ENCODE measurements at regions not wholly inside any gene's neighbourhood (a gene's known extent, or its start where the extent isn't known, plus 50 kb on each side); places are given as distances from the start of the nearest gene placed in this dataset.
"Not testable (repeated sequence)": the region's sequence is repeated elsewhere in the genome, so short reads cannot be mapped to it uniquely, and the experiment has no call there.

DNA sequence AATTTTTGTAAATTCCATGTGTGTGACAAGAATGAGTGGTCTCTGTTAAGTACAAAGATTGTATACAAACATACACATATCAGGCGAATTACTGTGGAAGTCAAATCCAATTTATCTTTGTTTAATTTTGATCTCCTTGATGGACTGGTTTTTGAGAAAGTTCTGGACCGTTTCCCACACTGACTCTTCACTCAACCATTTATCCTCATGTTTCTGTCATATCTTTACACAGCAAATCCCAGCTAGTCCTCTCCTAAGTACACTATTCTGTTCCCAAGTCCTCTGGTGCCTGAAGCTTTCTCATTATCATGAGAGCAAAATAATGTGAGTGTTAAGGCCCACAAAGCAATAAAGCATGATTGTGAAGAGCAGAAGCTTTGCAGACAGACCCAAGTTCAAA, 189.9 kb downstream of the WNT5A start:
- no peak for DNase-seq (ENCODE audit: low read depth, low spot score)

DNA sequence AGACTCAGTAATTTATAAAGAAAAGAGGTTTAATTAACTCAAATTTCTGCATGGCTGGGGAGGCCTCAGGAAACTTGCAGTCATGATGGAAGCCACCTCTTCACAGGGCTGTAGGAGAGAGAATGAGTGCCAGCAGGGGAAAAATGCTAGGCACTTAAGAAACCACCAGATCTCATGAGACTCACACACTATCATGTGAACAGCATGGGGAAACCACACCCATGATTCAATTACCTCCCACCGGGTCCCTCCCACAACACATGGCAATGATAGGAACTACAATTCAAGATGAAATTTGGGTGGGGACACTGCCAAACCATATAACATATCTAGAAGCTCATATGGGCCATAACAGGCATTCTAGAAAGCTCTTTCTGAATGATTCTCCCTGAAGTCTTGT, 190.3 kb downstream of the WNT5A start:
- DNase-seq (ENCODE audit: low read depth, low spot score), result no peak

DNA sequence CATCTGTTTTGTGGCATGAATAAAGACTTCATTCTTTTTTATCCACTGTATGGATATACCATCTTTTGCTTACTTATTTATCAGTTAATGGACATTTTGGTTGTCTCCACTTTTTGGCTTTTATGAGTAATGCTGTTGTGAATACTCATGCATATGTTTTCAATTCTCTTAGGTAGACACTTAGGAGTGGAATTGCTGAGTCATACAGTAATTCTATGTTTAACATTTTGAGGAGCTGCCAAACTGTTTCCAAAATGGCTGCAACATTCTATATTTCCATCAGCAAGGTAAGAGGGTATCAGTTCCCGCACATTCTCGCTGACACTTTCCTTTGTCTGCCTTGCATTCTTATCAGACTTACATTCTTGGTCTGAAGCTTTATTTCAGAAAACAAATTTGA, 191.1 kb downstream of the WNT5A start:
- no peak for DNase-seq (ENCODE audit: low read depth, low spot score)

DNA sequence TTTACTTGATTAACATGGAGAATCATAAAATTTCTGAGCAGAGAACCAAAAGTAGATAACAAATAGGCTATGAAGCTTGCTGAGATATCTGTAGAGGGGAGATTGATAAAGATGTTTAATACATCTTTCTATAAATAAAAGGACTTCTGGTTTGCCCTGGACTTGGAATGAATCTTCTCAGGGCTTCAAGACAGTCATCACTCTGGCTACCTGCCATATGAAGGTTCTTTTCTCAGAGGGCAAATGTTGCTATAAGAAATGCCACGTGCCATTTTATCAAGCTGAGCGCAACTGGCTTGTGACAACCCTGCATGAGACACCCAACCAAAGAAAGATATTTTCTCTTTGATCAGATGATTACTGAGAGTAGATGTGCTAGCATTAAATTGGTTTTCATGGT, 192.5 kb downstream of the WNT5A start:
- DNase-seq (ENCODE audit: low read depth, low spot score), result no peak

DNA sequence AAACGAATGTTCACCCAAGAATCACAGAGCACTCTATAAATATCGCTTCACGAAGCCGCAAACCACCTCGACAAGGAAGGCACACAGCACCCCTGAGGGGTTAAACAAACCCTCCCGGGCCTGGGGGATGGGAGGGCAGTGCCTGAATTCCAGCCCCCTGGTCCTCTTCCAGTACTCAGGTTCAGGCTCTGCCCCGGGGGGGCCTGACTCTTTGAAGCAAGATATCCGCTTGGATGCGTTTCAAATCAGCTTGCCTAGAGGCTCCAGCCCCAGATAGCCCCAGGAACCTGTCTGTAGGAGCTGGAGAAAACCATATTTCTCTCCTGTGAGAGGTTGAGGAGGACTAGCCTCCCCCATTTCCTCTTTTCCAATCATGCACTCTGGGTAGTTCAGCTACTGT, 194.7 kb downstream of the WNT5A start:
- DNase-seq (ENCODE audit: low read depth, low spot score), result no peak

DNA sequence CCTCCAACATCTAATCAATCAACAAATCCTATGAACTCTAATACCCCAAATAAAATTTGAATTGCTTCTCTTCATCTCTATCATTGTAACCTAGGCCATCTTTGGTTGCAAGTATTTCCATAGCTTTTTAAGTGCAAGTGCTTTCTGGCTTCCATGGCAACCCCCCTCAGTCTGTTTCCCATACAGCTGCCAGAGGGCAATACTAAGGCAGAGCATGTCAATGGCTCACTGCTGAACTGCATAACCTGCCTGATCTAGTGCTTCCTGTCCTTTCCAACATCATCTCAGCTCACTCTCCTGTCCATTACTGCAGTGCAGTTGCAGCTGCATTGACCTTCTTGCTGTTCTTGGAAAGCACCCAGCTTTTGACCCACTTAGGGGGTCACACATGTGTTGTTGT, 198.4 kb downstream of the WNT5A start:
- no peak for DNase-seq (ENCODE audit: low read depth, low spot score)

DNA sequence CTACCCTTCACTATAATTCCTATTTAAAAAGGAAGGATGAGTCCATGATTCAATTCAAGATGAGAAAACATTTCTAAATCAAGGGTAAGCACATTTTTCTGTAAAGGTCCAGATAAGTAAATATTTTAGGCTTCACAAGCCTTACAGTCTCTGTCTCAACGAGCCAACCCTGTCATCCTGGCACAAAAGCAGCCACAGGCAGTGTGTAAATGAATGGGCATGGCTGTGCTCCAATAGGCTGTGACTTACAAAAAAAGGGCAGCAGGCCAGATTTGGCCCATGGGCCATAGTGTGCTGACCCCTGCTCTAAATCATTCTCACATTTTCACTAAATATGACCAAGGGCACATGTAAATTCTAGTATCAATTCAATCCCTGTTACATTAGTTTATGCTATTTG, 200.4 kb downstream of the WNT5A start:
- no peak for DNase-seq (ENCODE audit: low read depth, low spot score)

DNA sequence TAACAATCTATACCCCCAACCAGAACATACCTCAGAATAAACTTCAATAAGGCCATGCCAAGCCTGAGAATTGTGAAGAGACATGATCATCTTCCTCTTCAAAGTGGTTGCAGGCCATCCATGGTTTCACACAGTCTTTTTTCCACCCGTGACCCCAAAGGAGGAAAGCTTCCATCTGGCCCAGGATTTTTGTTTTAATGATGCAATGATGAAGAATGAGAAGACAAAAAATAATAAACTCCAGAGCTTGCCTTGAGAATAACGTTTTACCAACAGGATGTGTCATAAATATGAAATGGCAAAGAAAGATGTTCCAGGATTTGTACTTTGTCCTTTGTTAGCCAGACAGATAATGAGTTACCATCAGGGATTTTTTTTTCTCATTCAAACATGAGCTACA, 201.9 kb downstream of the WNT5A start:
- no peak for DNase-seq (ENCODE audit: low read depth, low spot score)

DNA sequence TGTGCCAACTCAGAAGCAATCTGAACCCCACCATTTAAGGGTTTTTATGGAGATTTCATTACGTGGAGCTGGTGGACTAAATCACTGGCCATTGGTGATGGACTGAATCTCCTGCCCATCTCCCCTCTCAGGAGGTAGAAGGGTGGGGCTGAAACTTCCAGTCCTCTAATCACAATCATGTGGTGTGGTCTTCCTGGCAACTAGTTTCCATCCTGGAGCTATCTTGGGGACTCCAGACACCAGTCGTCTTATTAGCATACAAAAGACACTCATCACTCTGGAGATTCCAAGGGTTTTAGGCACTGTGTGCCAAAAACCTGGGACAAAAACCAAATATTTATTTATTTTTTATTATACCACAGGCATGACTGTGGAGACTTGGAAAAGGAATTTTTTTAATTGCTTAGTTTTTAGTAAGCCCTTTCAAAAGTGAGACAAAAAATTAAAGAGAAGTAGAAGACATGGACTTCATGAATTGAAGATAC, 203.6 kb downstream of the WNT5A start:
- no peak for DNase-seq (ENCODE audit: low read depth, low spot score)

DNA sequence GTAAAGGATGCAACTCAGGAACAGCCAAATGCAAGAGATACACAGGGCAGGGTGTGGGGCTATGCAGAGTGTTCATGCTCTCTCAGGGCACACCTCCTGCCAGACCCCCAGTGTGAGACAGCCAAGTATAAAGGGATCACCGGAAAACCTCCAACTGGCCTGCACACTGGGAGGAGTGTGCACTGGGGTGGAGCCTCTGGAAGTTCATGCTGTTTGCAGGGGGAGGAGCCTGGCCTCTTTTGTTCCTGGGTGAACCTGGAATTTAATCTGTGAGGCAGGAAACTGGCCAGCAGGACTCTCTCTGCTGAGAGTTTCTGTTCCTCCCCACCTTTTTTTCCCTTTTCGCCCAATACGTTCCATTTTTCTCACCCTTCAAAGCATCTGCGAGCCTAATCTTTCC, 204.1 kb downstream of the WNT5A start:
- no peak for DNase-seq (ENCODE audit: low read depth, low spot score)

DNA sequence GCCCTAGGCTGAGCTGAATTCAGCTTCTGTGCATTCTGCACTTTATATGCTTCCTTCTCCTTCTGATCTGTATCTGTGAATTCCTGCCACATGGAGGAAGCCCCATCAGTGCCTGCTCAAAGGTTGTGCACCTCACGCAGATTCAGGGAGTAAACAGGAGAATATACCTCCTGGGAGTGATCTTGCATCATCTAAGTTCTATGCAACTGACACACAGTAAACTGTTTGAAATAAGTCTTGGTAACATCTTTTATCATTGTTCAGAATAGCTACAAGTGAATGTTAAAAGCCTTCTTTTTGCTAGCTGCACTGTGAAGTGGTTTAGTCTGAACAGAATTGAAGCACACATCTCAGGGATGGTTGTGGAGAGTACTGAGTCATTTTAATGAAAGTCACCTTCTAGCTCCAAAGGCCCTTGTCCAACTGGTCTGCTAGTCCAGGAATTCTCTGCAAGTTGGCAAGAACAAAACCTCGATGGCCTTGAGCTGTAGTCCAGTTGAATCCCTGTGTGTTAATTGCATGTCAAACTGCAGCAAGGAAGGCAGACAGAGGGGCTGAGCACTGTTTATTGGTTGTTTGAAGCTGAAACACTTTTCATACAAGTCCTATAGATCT, 215.0 kb downstream of the WNT5A start:
- no peak for DNase-seq (ENCODE audit: low read depth, low spot score)

DNA sequence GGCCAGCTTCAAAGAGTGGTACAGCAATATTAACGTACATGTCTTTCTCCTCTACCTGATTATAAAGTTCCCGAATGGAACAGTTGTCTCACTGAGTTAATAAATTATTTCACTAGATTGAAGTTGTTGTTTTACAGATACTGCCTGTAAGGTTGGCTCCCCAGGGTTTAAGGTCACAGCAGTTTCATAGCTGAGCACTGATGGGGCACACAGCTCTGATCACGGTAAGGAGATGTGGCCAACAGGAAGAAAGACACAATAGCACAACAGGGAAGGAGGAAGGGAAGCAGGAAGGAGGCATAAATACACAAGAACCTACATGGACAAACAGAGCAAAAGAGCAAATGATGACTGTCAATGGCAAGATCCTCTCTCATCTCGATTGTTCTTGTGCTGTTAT, 215.6 kb downstream of the WNT5A start:
- DNase-seq (ENCODE audit: low read depth, low spot score), result no peak

DNA sequence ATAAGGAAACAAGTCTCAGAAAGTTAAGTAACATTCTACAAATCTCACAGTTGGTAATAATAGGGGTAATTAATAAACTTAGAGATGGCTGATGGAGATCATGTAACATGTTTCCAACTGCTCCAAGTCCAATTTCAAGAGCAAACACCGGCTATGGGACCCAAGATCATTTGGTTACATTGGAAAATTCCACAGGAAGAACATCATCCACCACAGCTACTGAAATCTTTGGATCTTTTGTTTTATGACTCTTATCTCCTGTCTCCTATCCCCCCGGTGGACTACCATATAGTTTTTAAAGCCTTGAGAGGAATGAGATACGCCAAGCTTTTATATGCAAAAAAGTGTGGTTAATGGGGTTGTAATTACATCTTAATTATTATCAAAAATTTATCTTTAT, 216.1 kb downstream of the WNT5A start:
- DNase-seq (ENCODE audit: low read depth, low spot score), result no peak

DNA sequence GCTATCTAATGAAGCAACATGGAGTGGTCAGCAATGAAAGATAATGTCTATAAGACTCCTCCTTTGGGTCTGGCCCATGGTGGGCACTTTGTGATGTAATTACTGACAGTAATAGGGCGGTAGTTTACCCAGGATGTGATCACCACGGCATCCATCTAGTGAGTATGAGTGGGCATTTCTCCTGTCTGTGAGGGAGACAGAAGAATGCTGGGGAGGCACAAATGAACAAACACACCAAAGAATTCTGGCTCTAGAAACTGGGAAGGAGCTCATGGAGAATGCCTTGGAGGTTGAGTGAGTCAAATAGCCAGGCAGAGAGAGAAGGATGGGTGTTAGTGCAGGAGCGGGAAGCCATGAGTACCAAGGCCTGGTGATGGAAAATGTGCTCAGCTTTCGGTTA, 217.5 kb downstream of the WNT5A start:
- DNase-seq (ENCODE audit: low read depth, low spot score), result no peak

DNA sequence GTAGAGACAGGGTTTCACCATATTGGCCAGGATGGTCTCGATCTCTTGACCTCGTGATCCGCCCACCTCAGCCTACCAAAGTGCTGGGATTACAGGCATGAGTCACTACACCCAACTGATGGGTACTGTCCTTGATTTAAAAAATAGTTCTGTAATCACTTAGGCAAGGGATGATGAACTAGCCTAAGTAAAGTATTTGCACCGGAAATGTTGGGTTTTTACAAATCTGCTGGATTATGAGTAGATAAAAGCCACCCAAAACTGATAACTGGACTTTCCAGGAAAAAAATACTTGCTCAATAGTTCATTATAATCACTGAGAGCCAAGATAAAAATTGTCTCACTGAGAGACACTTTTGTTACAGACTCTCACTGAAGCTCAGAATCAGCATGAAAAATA, 218.0 kb downstream of the WNT5A start:
- no peak for DNase-seq (ENCODE audit: low read depth, low spot score)

DNA sequence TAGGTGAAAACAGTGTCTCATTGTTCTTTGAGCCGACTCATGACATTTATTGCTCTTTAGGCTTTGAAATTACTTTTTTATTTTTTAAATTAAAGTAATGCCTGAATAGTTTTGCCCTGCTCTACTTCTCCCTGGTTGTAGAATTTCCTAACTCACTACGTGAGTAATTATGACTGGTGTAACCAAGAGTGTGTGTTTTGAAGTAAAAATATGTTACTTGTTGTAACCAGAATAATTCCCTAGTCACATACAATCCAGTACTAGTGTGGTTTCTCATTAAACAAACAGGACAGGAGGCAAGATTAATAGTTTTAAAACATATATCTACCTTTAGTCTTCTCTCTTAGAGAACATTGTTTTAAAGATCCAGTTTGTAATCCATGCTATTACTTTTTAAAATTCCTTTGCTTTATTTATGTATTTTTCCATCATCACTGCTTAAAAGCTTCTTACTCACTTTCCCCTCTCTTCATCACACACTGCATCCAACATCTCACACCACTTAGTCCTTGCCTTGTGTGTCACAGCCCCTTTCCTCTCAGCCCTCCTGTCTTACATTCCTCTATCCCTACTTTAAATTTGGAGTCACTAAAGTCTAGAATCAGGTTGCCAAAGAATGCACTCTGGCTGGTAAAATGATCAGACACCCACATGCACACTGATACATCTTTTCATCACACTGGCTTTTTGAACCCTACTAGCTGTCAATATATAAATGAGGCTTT, 219.7 kb downstream of the WNT5A start:
- DNase-seq (ENCODE audit: low read depth, low spot score), result no peak

DNA sequence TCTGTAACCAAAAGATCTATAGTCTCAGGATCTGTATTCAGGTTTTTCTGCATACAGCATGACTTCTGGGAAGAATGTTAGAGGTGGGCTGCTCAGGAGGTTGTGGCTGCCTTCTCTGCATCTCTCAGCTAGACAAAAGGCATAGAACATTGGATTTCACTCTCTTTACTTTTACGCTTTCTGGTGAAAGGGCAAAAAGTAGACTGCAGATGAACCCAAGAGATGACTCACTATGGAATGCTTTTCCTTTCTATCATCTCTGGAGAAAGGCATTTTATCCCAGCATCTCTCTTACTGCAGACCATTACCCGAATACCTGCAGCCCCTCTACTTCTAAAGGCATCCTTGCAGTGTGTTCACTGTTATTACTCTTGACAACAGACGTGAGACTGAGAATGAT, 222.2 kb downstream of the WNT5A start:
- DNase-seq (ENCODE audit: low read depth, low spot score), result no peak

DNA sequence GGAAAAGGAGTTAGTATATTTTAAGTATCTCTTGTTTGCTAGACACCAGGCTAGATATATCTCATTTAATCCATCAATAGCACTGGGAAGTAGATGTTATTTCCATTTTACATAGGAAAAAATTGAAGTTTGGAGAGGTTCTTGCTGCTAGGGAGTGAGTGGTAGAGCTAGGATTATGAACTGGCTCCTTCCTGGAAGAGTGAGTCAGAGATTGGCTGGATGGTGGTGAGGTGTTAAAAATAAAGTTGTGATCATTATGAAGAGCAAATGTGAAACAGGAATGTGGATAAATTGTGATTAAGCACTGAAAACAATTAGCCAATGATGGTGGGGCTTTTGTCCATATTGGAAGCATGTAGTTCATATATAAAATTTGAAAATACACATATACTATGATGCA, 234.2 kb downstream of the WNT5A start:
- DNase-seq (ENCODE audit: low read depth, low spot score), result no peak

DNA sequence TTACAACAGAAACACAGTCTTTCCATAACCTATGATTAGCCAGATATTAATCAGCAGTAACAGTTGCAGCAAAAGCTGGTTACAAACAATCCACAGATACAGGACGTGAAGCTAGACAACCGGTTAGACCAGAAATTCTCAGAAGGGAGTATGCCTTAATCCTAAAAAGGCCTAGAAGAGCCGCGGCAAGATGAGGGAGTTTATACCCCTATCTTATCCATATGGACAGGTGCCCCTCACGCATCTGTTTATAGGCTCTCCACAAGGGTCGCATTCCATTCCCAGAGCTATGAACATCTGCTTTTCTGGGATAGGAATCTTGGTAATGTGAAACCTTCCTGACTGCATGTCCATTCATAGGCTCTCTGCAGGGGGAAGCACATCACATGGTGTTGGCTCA, 237.9 kb downstream of the WNT5A start:
- DNase-seq (ENCODE audit: low read depth, low spot score), result not testable (repeated sequence)

DNA sequence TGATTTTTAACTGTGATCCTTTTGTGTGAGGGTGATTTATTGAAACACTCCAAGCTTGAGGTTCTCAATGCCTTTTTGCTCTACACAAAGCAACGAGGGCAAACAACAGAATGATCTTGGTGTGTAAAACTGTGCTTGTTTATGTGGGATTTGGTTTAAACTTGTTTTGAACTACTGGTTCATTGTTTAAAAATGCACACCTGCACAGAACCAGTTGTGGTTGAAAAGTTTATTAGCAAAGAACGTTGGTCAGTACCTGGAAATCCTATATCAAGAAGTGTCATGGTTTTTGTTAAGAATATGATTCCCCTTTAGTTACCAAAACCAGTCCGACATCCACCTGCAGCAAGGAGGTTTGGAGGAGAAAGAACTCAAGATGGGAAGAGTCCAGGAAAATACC, 239.4 kb downstream of the WNT5A start:
- DNase-seq (ENCODE audit: low read depth, low spot score), result no peak

DNA sequence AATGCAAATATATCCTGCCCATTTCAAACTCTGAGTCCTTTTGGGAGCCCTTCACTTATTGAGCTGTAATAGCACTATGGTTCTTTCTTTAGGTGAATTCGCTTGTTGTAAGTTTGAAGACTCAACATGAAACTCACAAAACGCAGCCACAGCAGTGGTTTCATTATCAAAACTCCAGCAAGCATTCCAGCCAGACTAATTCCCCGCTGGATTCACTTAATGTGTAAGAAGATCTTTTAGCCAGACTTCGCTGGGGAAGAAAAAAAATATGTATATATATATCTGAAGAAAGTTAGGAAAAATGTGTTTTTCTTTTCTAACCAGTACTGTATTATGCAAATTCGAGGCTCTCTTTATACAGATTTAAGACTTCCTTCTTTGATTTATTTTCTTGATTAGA, 241.1 kb downstream of the WNT5A start:
- no peak for DNase-seq (ENCODE audit: low read depth, low spot score)

DNA sequence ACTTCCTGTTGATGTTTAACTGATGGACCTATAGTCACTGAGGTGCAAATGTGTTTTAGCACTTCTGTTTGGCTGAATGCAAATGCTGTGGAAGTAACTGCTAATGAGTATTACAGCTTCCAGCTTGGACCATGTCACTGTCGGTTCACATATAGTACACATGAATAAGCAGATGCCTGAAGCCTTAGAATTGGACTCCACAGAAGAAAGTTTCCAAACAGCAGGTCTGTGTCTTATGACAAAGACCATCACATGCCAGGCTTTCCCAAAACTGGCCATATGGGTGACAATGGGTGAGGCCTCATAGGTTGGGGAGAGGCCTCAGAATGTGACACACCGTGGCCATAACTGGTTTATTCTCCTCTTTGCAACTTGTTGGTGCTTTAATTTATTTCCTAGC, 241.8 kb downstream of the WNT5A start:
- DNase-seq (ENCODE audit: low read depth, low spot score), result no peak

DNA sequence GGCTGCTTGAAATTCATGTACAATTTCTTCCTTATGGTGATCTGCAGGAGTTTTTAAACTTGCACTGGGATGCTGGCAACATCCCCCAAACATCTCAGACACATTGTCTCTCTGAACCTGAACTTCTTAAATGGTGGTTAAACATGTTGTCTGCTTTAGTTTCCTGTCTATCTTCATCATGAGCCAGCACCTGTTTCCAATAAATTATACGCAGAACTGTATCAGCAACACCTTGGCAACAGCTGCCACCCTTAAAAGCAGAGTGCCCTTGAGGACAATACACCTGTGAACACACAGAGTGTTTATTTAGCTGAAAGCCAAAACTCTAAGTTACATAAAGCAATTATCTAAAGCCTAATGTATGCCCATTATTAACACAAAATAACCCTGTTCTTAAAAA, 242.9 kb downstream of the WNT5A start:
- DNase-seq (ENCODE audit: low read depth, low spot score), result no peak

DNA sequence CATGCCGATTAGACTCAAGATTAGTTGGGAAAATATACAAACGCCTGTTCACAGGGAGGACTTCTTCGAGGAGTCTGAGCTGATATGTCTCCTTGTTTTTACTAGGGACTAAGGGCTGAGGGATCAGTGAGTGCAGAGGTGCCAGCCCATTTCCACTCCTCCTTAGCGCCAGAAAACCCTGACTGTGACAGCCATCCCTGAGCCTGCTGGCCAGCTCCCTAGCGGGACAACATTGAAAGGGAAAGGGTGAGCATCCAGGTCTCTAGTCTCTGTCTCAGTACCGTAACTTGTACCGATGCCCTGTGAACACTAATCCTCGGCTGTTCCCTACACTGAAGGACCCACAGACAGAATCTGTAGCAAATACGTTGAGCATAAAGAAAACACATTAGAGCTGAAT, 243.4 kb downstream of the WNT5A start:
- no peak for DNase-seq (ENCODE audit: low read depth, low spot score)
